CD4-positive, CD25-positive, alpha-beta regulatory T cell (primary cell): ENCODE measurements at regions not wholly inside any gene's neighbourhood (a gene's known extent, or its start where the extent isn't known, plus 50 kb on each side); places are given as distances from the start of the nearest gene placed in this dataset.

Source experiments
- ATAC-seq, 2 donors: fragments of 150-1000 bp; cut with Tn5 transposase; one replicate each; pipeline ENCODE4 v1.10.0; 2021; ENCODE audit warnings: low read depth in 2 of 2, moderate number of reproducible peaks in 2 of 2, moderate library complexity in 1 of 2
- DNase-seq, 3 donors: peaks; one replicate each; pipeline versions ENCODE4 v3.0.0 to v3.0.0-alpha.2; 2012 to 2022; ENCODE audit warnings: mixed read lengths in 1 of 3
- H3K27ac ChIP-seq: one replicate; pipeline ENCODE4 v1.7.0; 2013; ENCODE audit warnings: mild to moderate bottlenecking, low read length; ENCODE audit not compliant: insufficient read depth, poor library complexity, severe bottlenecking
- H3K27me3 ChIP-seq: one replicate; pipeline ENCODE4 v1.7.0; 2013; ENCODE audit warnings: low read length; ENCODE audit not compliant: control insufficient read depth, insufficient read depth
- H3K36me3 ChIP-seq: one replicate; pipeline ENCODE4 v1.7.0; 2013; ENCODE audit warnings: mild to moderate bottlenecking, low read length, moderate library complexity; ENCODE audit not compliant: control insufficient read depth, insufficient read depth
- H3K4me1 ChIP-seq: 2 replicates; pipeline ENCODE4 v1.7.0; 2013; ENCODE audit warnings: mild to moderate bottlenecking, low read length; ENCODE audit not compliant: insufficient read depth, control insufficient read depth, poor library complexity, severe bottlenecking
- H3K4me3 ChIP-seq: one replicate; pipeline ENCODE4 v1.7.0; 2013; ENCODE audit warnings: low read depth, mild to moderate bottlenecking, low read length, moderate library complexity
- H3K9me3 ChIP-seq, 2 experiments: 1 replicate in 1 of 2; 2 replicates in 1 of 2; pipeline ENCODE4 v1.7.0; 2013; ENCODE audit warnings: low read length in 2 of 2, mild to moderate bottlenecking in 1 of 2, moderate library complexity in 1 of 2; ENCODE audit not compliant: control insufficient read depth in 2 of 2
- H3K27ac Mint-ChIP-seq, 3 donors: one replicate each; pipeline ENCODE4 v1.8.0; 2020 to 2022; ENCODE audit warnings: mild to moderate bottlenecking in 3 of 3, mixed read lengths in 3 of 3, moderate library complexity in 2 of 3
- H3K27me3 Mint-ChIP-seq: one replicate; pipeline ENCODE4 v1.8.0; 2022; ENCODE audit warnings: mild to moderate bottlenecking, mixed read lengths
- H3K36me3 Mint-ChIP-seq: one replicate; pipeline ENCODE4 v1.8.0; 2020; ENCODE audit warnings: mixed read lengths
- H3K4me1 Mint-ChIP-seq, 4 donors: one replicate each; pipeline ENCODE4 v1.8.0; 2020 to 2022; ENCODE audit warnings: mixed read lengths in 4 of 4, mild to moderate bottlenecking in 1 of 4
- H3K4me3 Mint-ChIP-seq, 4 donors: one replicate each; pipeline ENCODE4 v1.8.0; 2020 to 2022; ENCODE audit warnings: mild to moderate bottlenecking in 4 of 4, mixed read lengths in 4 of 4, moderate library complexity in 3 of 4
- H3K9me3 Mint-ChIP-seq, 7 donors: one replicate each; pipeline ENCODE4 v1.8.0; 2020 to 2022; ENCODE audit warnings: mixed read lengths in 7 of 7, mild to moderate bottlenecking in 3 of 7, moderate library complexity in 2 of 7

GRCh38 chr16:75983296-75983695 is 257.0 kb upstream of the CPHXL start:
- no peak for ATAC-seq

GRCh38 chr16:75983741-75984381 is 257.6 kb upstream of the CPHXL start:
- H3K36me3 Mint-ChIP-seq = no peaks in the 10 kb centered on the region
- H3K27ac Mint-ChIP-seq = no peak overlapping the region
- H3K9me3 Mint-ChIP-seq = peaks cover 0 to 6% (median 3%) of the 10 kb centered on the region in 7 donors
- Histone ChIP-seq H3K36me3 (no peaks in the 10 kb centered on the region), H3K4me1 (no peaks in the 10 kb centered on the region), H3K27ac (no peak overlapping the region), H3K9me3 (no peaks in the 10 kb centered on the region), H3K4me3 (no peak overlapping the region), H3K27me3 (no peaks in the 10 kb centered on the region)
- no peaks in the 10 kb centered on the region for H3K4me1 Mint-ChIP-seq
- ATAC-seq = no peak
- no peak overlapping the region for H3K4me3 Mint-ChIP-seq
- no peaks in the 10 kb centered on the region for H3K27me3 Mint-ChIP-seq
- no peak for DNase-seq

More at GRCh38 chr16:75983296-75983695, 257.0 kb upstream of the CPHXL start:
- no peaks in the 10 kb centered on the region for H3K4me1 Mint-ChIP-seq
- H3K27me3 Mint-ChIP-seq = no peaks in the 10 kb centered on the region
- H3K9me3 Mint-ChIP-seq = peaks cover 0 to 6% (median 3%) of the 10 kb centered on the region in 7 donors
- no peaks in the 10 kb centered on the region for H3K36me3 Mint-ChIP-seq
- no peak overlapping the region for H3K27ac ChIP-seq
- DNase-seq = no peak
- H3K27ac Mint-ChIP-seq = no peak overlapping the region
- H3K4me1 ChIP-seq = no peaks in the 10 kb centered on the region
- no peaks in the 10 kb centered on the region for H3K27me3 ChIP-seq
- H3K4me3 ChIP-seq = no peak overlapping the region
- H3K4me3 Mint-ChIP-seq = no peak overlapping the region
- no peaks in the 10 kb centered on the region for H3K9me3 ChIP-seq
- no peaks in the 10 kb centered on the region for H3K36me3 ChIP-seq

- DNase-seq = no peak
- no peak for ATAC-seq
- no peak overlapping the region for H3K4me3 ChIP-seq
- no peaks in the 10 kb centered on the region for H3K9me3 ChIP-seq
- no peak overlapping the region for H3K27ac ChIP-seq
- no peaks in the 10 kb centered on the region for H3K36me3 ChIP-seq
- H3K4me1 Mint-ChIP-seq = no peaks in the 10 kb centered on the region
- H3K27me3 ChIP-seq = no peaks in the 10 kb centered on the region
- H3K27me3 Mint-ChIP-seq = no peaks in the 10 kb centered on the region
- no peak overlapping the region for H3K27ac Mint-ChIP-seq
- H3K9me3 Mint-ChIP-seq = peaks cover 0 to 8% (median 6%) of the 10 kb centered on the region in 7 donors
- no peak overlapping the region for H3K4me3 Mint-ChIP-seq
- no peaks in the 10 kb centered on the region for H3K36me3 Mint-ChIP-seq
- no peaks in the 10 kb centered on the region for H3K4me1 ChIP-seq
These were observed 261.0 kb upstream of the CPHXL start for GRCh38 chr16:75987323-75987722.

- Mint-ChIP-seq H3K27me3 (no peaks in the 10 kb centered on the region), H3K4me1 (no peaks in the 10 kb centered on the region)
These were observed 270.2 kb upstream of the CPHXL start for GRCh38 chr16:75996491-75996890.

DNA sequence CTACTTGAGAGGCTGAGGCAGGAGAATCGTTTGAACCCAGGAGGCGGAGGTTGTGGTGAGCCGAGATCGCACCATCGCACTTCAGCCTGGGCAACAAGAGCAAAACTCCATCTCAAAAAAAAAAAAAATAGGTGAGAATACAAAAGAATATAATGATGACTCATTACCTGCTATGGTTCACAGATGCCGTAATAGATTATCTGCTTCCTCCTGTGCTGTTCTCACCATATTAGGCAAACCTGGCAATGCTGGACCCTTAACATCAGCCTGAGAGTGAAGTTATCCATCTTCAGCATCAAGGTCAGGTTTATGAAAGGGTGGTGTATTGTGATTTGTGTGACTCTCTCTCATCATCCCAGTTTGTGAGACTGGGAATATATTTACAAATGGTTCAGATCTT is 271.3 kb upstream of the CPHXL start:
- Mint-ChIP-seq H3K36me3 (no peaks in the 10 kb centered on the region), H3K4me1 (no peaks in the 10 kb centered on the region), H3K9me3 (peaks cover 0 to 8% (median 2%) of the 10 kb centered on the region in 7 donors), H3K27me3 (no peaks in the 10 kb centered on the region), H3K4me3 (no peak overlapping the region), H3K27ac (no peak overlapping the region)
- Histone ChIP-seq H3K4me1 (no peaks in the 10 kb centered on the region), H3K4me3 (no peak overlapping the region), H3K36me3 (no peaks in the 10 kb centered on the region), H3K27me3 (no peaks in the 10 kb centered on the region), H3K9me3 (peaks cover 0 to 4% of the 10 kb centered on the region in 2 experiments), H3K27ac (no peak overlapping the region)
- ATAC-seq = no peak
- no peak for DNase-seq

More at GRCh38 chr16:75996491-75996890, 270.2 kb upstream of the CPHXL start:
- H3K9me3 Mint-ChIP-seq = peaks cover 0 to 5% (median 1%) of the 10 kb centered on the region in 7 donors
- no peak for DNase-seq
- no peak overlapping the region for H3K4me3 Mint-ChIP-seq
- Histone ChIP-seq H3K9me3 (peaks cover 0 to 4% of the 10 kb centered on the region in 2 experiments), H3K27ac (no peak overlapping the region), H3K36me3 (no peaks in the 10 kb centered on the region), H3K27me3 (no peaks in the 10 kb centered on the region), H3K4me1 (no peaks in the 10 kb centered on the region), H3K4me3 (no peak overlapping the region)
- no peak for ATAC-seq
- no peak overlapping the region for H3K27ac Mint-ChIP-seq
- no peaks in the 10 kb centered on the region for H3K36me3 Mint-ChIP-seq

DNA sequence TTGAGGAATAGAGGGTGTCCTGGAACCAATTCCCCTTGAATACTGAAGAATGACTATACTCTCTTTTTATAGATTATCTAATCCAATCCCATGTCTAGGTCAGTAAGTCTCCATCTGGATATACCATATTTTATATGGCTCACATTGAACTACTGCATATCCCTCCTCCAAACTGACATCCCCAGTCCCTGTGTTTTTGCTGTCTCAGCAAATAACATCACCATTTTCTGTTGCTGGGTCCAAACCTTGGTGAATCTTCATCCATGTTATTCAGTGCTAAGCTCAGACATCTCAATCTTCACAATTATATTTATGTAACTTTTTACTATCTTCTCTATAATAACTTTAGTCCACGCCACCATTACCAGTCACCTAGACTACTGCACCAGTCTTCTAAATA is 269.6 kb upstream of the CNTNAP4 start:
- Histone ChIP-seq H3K4me3 (no peak overlapping the region), H3K27me3 (no peaks in the 10 kb centered on the region), H3K27ac (no peak overlapping the region), H3K9me3 (no peaks in the 10 kb centered on the region), H3K4me1 (no peaks in the 10 kb centered on the region), H3K36me3 (no peaks in the 10 kb centered on the region)
- H3K27ac Mint-ChIP-seq = no peak overlapping the region
- no peak for ATAC-seq
- no peak overlapping the region for H3K4me3 Mint-ChIP-seq
- peaks cover 0 to 6% (median 0%) of the 10 kb centered on the region in 7 donors for H3K9me3 Mint-ChIP-seq
- H3K27me3 Mint-ChIP-seq = no peaks in the 10 kb centered on the region
- H3K4me1 Mint-ChIP-seq = no peaks in the 10 kb centered on the region
- DNase-seq = no peak
- H3K36me3 Mint-ChIP-seq = no peaks in the 10 kb centered on the region

GRCh38 chr16:76023835-76024234 is 253.4 kb upstream of the CNTNAP4 start:
- Mint-ChIP-seq H3K36me3 (no peaks in the 10 kb centered on the region), H3K9me3 (peaks cover 0 to 14% (median 0%) of the 10 kb centered on the region in 7 donors), H3K27ac (no peak overlapping the region), H3K27me3 (no peaks in the 10 kb centered on the region), H3K4me1 (no peaks in the 10 kb centered on the region), H3K4me3 (no peak overlapping the region)
- Histone ChIP-seq H3K36me3 (no peaks in the 10 kb centered on the region), H3K27ac (no peak overlapping the region), H3K4me3 (no peak overlapping the region), H3K27me3 (no peaks in the 10 kb centered on the region), H3K9me3 (no peaks in the 10 kb centered on the region), H3K4me1 (no peaks in the 10 kb centered on the region)
- no peak for ATAC-seq
- DNase-seq = no peak

GRCh38 chr16:76035689-76036088 is 241.5 kb upstream of the CNTNAP4 start:
- H3K4me3 Mint-ChIP-seq = no peak overlapping the region

More at GRCh38 chr16:76035689-76036088, 241.5 kb upstream of the CNTNAP4 start:
- Mint-ChIP-seq H3K4me1 (no peaks in the 10 kb centered on the region), H3K27me3 (no peaks in the 10 kb centered on the region), H3K9me3 (peaks cover 0 to 10% (median 3%) of the 10 kb centered on the region in 7 donors), H3K27ac (no peak overlapping the region), H3K36me3 (no peaks in the 10 kb centered on the region)
- no peaks in the 10 kb centered on the region for H3K27me3 ChIP-seq
- DNase-seq = no peak
- no peaks in the 10 kb centered on the region for H3K9me3 ChIP-seq
- no peaks in the 10 kb centered on the region for H3K36me3 ChIP-seq
- no peak overlapping the region for H3K4me3 ChIP-seq
- no peak overlapping the region for H3K27ac ChIP-seq
- H3K4me1 ChIP-seq = no peaks in the 10 kb centered on the region
- no peak for ATAC-seq
